GM23248 (cell line): ENCODE measurements at regions not wholly inside any gene's neighbourhood (a gene's known extent, or its start where the extent isn't known, plus 50 kb on each side); places are given as distances from the start of the nearest gene placed in this dataset.

Experiments
- EZH2 ChIP-seq: fragments of 200-600 bp; sonication (generic); IDR thresholded peaks from 2 replicates; pipeline ENCODE4 v1.6.1; 2018; ENCODE audit warnings: antibody characterized with exemption, mild to moderate bottlenecking; ENCODE audit not compliant: insufficient read depth, poor library complexity, severe bottlenecking
- EZH2phosphoT487 ChIP-seq: fragments of 200-600 bp; sonication (generic); IDR thresholded peaks from 2 replicates; pipeline ENCODE4 v1.6.1; 2018; ENCODE audit warnings: antibody characterized with exemption, moderate library complexity, mild to moderate bottlenecking, low read depth; ENCODE audit not compliant: insufficient read depth

- TF ChIP-seq EZH2phosphoT487: no peak
- no peak for TF ChIP-seq EZH2
Observed at GRCh38 chr20:54744097-54744496, 268.7 kb downstream of the DOK5 start.
